ENCODE measurements at regions not wholly inside any gene's neighbourhood (a gene's known extent, or its start where the extent isn't known, plus 50 kb on each side); places are given as distances from the start of the nearest gene placed in this dataset.

DNA sequence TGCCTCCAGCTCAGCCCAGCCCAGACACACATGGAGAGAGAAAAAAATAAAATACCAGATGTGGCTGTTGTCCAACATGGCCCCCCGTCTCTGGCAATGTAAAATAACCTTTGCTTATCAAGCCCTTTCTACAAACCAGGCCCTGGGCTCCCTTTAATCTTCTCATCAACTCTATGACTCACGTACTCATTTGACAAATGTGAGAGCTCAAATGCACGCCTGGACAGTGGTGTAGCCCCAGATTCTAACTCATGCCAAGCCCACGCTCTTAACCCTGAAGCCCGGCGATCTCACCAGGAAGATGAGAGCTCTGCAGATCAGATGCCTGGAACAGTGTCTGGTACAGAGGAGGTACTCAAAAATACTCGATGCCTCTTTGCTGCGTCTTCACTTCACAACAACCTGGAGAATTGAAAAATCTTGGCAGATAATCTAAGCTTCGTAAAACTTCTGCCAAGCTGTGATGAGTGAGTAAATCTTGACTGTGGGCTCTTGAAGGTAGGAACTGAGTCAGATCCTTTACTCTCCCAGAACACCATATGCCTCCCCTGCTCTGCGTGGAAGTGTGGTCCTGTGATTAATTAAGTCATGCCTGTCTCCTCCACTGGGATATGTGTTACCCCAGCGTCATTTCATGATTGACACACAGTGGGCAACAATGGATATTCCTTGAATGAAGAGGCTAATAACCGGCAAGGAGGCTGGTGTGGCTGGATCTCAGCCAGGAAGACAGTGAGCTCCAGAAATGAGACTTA lies 102.0 kb upstream of the FSTL4 start:
- TF ChIP-seq PAX5 (IDR thresholded peaks at IDR 0.05; ENCODE audit: insufficient read depth, low read length, severe bottlenecking) (no peak), POLR2AphosphoS5 (IDR thresholded peaks at IDR 0.05; ENCODE audit: low read depth, low read length) (no peak)
- DNase-seq (ENCODE audit: insufficient read length, low spot score) (no peak), FAIRE-seq (no peak)

DNA sequence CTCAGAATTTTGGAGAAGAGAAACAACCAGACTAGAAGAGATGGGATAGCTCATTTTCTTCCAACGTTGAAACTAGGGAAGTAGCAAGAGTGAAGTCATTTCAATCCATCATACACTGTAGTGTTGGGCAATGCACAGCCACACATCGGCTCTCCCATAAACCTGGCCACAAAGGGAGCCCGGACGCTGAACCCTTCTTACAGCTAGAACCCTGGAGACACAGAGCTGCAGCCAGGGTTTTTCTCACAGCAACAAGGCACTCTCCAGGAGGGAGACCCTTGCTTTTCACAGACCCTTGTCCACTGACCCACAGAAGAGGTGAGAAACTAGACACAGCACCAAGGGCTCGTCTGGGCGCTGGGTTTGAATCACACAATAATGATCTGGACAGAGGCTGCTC lies 101.4 kb upstream of the FSTL4 start:
- TF ChIP-seq POU2F2 (IDR thresholded peaks at IDR 0.05; ENCODE audit: low read depth, low read length) (no peak), TAF1 (IDR thresholded peaks at IDR 0.05; ENCODE audit: low read depth, low read length) (no peak)
- FAIRE-seq: no peak
- no peak for DNase-seq (ENCODE audit: insufficient read length, low spot score)

DNA sequence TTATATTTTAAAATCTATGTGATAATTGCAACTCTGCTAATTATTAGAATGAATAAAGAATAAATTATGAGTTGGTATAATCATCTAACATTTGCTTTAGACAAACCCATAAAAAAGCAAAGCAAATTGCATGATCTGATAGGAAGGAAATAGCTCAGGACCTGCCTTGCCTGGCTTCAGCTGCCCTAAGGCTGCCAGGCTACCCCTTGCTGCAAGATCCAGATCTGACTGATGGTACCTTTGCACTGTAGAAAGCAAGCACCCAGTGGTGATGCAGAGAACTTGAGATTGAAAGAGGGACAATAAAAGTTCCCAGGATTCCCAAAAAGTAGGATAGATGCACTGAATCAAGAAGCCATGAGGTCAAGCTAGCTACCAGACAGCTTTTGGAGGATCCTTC lies 100.9 kb upstream of the FSTL4 start:
- FAIRE-seq (no peak), DNase-seq (ENCODE audit: insufficient read length, low spot score) (no peak)
- no peak for TF ChIP-seq POU2F2 (IDR thresholded peaks at IDR 0.05; ENCODE audit: low read depth, low read length)
- TF ChIP-seq TAF1 (IDR thresholded peaks at IDR 0.05; ENCODE audit: low read depth, low read length): no peak
- TF ChIP-seq PAX5 (IDR thresholded peaks at IDR 0.05; ENCODE audit: insufficient read depth, low read length, severe bottlenecking): no peak

DNA sequence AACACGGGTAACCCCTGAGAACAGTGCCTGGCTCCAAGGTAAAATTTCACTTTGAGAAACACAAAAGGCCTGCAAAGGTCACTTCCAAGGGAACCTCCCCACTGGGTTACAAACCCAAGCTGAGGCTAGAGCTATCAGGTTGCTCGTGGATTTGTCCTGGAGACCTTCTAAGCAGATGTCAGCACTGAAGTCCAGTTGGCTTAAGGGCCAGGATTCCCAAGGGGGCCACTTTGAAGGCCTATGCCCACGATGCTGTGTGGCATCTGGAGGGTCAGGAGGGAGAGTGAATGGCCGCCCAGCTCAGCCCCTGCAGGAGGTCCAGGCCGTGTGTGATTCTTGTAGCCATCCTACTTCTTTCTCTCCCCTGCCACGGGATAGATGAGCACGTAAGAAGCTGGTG lies 100.2 kb upstream of the FSTL4 start:
- FAIRE-seq: no peak
- TF ChIP-seq TAF1 (IDR thresholded peaks at IDR 0.05; ENCODE audit: low read depth, low read length) (no peak), POLR2A (IDR thresholded peaks at IDR 0.05; ENCODE audit: low read depth, low read length) (no peak), SPI1 (IDR thresholded peaks at IDR 0.05; ENCODE audit: low read depth, low read length) (no peak), POLR2AphosphoS5 (IDR thresholded peaks at IDR 0.05; ENCODE audit: low read depth, low read length) (no peak), POU2F2 (IDR thresholded peaks at IDR 0.05; ENCODE audit: low read depth, low read length) (no peak)
- DNase-seq (ENCODE audit: insufficient read length, low spot score): no peak

DNA sequence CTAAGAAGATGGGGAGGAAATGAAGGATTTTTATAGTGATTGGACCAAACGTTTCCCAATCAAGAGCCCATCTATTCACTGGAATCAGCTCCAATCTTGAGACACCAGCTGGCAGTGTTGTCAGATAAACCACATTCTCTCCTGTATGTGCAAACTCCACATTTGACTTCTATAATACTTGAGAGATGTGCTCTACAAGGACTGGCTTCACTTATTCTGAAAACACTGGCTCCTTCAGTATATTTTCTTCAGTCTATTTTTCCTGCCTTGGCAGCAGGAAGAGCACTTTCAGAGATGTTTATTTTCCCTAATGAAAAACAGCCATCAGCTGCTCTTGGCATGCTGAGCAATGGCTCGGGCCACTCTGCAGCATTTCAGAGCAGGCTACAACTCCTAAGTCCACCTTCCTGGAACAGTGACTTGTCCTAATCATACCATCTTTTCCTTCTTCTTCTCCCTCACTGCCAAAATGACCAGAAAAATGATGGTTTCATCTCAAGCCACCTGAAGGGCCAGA lies 96.9 kb upstream of the FSTL4 start:
- FAIRE-seq: no peak
- TF ChIP-seq SPI1 (IDR thresholded peaks at IDR 0.05; ENCODE audit: low read depth, low read length): no peak
- no peak for TF ChIP-seq POLR2AphosphoS5 (IDR thresholded peaks at IDR 0.05; ENCODE audit: low read depth, low read length)
- no peak for TF ChIP-seq POU2F2 (IDR thresholded peaks at IDR 0.05; ENCODE audit: low read depth, low read length)
- TF ChIP-seq PAX5 (IDR thresholded peaks at IDR 0.05; ENCODE audit: insufficient read depth, low read length, severe bottlenecking): no peak
- TF ChIP-seq TAF1 (IDR thresholded peaks at IDR 0.05; ENCODE audit: low read depth, low read length): no peak
- no peak for TF ChIP-seq POLR2A (IDR thresholded peaks at IDR 0.05; ENCODE audit: low read depth, low read length)
- no peak for DNase-seq (ENCODE audit: insufficient read length, low spot score)

DNA sequence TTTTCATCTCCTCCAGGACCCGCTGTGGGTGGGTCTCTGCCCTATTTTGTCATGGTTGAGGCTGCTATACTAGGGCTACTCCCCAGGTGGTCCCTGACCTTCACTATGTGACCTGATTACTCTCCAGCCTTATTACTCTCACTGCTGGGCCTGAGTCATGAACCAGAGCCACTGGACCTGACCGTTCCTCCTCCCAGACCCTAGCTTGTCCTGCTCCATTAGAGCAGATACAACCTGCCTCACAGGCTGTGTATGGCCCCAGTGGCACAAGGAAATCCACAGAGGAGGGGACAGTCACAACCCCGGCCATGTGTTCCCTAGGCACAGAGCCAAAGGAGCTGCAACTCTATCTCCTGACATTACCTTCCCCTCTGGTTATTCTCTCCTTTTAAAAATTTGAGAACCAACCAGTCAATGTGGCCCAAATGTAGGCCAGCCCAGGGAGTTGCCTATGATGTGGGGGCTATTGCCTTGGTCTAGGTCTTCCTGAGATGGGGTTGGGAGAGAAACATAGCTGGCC lies 96.0 kb upstream of the FSTL4 start:
- no peak for FAIRE-seq
- no peak for DNase-seq (ENCODE audit: insufficient read length, low spot score)
- TF ChIP-seq POLR2AphosphoS5 (IDR thresholded peaks at IDR 0.05; ENCODE audit: low read depth, low read length): no peak
- no peak for TF ChIP-seq TAF1 (IDR thresholded peaks at IDR 0.05; ENCODE audit: low read depth, low read length)
- no peak for TF ChIP-seq POLR2A (IDR thresholded peaks at IDR 0.05; ENCODE audit: low read depth, low read length)
- TF ChIP-seq SPI1 (IDR thresholded peaks at IDR 0.05; ENCODE audit: low read depth, low read length): no peak
- TF ChIP-seq POU2F2 (IDR thresholded peaks at IDR 0.05; ENCODE audit: low read depth, low read length): no peak
- TF ChIP-seq PAX5 (IDR thresholded peaks at IDR 0.05; ENCODE audit: insufficient read depth, low read length, severe bottlenecking): no peak

DNA sequence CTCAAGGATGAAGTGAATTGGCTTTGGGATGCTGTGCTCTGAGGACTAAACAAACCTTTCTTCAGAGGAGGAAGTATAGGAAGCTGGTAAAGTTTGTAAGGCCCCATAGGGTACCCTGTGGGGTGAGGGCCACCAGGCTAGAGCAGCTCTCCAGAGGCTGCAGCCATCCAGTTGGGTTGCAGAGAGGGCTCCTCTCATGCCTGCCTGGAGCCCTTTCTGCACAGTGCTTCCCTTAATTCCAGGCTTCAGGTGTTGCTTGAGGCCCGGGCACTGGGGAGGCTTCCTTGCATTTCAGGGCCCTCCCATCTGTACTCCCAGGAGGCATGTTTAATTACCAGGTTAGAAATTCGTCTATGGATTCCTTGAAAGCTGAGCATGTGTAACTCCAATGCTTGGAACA lies 95.3 kb upstream of the FSTL4 start:
- no peak for TF ChIP-seq POLR2A (IDR thresholded peaks at IDR 0.05; ENCODE audit: low read depth, low read length)
- TF ChIP-seq POU2F2 (IDR thresholded peaks at IDR 0.05; ENCODE audit: low read depth, low read length): no peak
- TF ChIP-seq POLR2AphosphoS5 (IDR thresholded peaks at IDR 0.05; ENCODE audit: low read depth, low read length): no peak
- no peak for TF ChIP-seq SPI1 (IDR thresholded peaks at IDR 0.05; ENCODE audit: low read depth, low read length)
- no peak for TF ChIP-seq TAF1 (IDR thresholded peaks at IDR 0.05; ENCODE audit: low read depth, low read length)
- no peak for DNase-seq (ENCODE audit: insufficient read length, low spot score)
- no peak for FAIRE-seq

DNA sequence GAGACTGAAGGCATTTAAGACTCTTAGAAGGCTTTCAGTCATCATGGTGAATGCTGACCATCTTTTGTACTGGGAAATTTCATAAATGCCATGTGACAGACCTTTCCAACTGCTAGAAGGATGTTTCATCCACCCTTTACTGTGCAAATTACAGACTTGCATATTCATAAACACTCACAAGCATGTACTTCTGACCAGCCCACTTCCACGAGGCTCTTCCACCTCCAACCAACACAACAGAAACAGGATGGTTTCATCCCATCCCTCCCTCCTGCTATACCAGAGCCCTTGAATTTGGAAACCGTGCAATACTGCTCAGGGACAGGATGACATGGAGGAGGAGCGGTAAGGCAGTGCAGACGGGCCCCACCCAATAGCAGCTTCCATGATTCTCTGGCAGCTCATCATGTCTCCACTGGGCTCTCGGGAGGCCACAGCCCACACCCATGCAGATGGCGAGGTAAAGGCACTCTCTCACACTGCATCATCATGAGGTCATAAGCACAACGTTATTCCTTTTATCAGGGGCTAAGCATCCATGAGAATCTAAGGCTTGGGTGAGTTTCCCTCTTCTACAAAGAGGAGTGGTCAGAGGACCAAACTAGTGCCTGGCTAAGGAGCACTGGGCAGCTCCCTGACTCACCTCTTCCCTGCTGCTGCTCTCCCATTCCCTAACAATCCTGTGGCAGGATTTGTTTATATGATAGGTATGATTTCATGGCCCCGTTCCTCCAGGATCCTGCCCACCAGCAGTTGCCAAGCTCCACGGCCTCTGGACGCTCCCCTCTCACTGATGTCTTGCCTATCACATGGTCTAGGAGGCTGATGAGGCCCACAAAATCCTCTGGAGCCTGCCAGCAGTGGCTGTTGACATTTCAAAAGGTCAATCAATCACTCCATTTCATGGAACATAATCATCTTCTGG lies 94.4 kb upstream of the FSTL4 start:
- FAIRE-seq (no peak), DNase-seq (ENCODE audit: insufficient read length, low spot score) (no peak)
- TF ChIP-seq POLR2A (IDR thresholded peaks at IDR 0.05; ENCODE audit: low read depth, low read length) (no peak), SPI1 (IDR thresholded peaks at IDR 0.05; ENCODE audit: low read depth, low read length) (no peak), TAF1 (IDR thresholded peaks at IDR 0.05; ENCODE audit: low read depth, low read length) (no peak), POLR2AphosphoS5 (IDR thresholded peaks at IDR 0.05; ENCODE audit: low read depth, low read length) (no peak), POU2F2 (IDR thresholded peaks at IDR 0.05; ENCODE audit: low read depth, low read length) (no peak), PAX5 (IDR thresholded peaks at IDR 0.05; ENCODE audit: insufficient read depth, low read length, severe bottlenecking) (no peak)

DNA sequence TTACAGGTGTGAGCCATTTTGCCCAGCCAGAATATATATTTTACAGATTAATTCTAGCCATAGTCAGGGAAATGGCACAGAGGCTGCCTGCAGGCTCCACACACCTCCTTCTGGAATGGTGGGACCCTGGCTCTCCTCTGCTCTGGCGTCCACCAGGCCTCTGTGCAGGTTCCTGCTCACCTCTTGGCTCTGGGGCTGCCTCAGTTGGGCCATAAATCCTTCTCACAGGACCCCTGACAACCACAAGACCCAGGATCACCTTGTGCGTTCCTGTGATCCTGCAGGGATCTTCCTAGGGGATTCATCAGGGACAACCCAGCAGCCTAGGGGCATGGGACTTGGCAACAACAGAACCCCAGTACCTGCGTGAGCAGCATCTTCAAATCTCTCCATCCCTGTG lies 93.0 kb upstream of the FSTL4 start:
- FAIRE-seq: no peak
- TF ChIP-seq PAX5 (IDR thresholded peaks at IDR 0.05; ENCODE audit: insufficient read depth, low read length, severe bottlenecking) (no peak), TAF1 (IDR thresholded peaks at IDR 0.05; ENCODE audit: low read depth, low read length) (no peak), POLR2AphosphoS5 (IDR thresholded peaks at IDR 0.05; ENCODE audit: low read depth, low read length) (no peak), POU2F2 (IDR thresholded peaks at IDR 0.05; ENCODE audit: low read depth, low read length) (no peak), POLR2A (IDR thresholded peaks at IDR 0.05; ENCODE audit: low read depth, low read length) (no peak), SPI1 (IDR thresholded peaks at IDR 0.05; ENCODE audit: low read depth, low read length) (no peak)

More for the DNA sequence above, 93.0 kb upstream of the FSTL4 start:
- no peak for DNase-seq (ENCODE audit: insufficient read length, low spot score)
